ENCODE measurements at regions not wholly inside any gene's neighbourhood (a gene's known extent, or its start where the extent isn't known, plus 50 kb on each side); places are given as distances from the start of the nearest gene placed in this dataset.

DNA sequence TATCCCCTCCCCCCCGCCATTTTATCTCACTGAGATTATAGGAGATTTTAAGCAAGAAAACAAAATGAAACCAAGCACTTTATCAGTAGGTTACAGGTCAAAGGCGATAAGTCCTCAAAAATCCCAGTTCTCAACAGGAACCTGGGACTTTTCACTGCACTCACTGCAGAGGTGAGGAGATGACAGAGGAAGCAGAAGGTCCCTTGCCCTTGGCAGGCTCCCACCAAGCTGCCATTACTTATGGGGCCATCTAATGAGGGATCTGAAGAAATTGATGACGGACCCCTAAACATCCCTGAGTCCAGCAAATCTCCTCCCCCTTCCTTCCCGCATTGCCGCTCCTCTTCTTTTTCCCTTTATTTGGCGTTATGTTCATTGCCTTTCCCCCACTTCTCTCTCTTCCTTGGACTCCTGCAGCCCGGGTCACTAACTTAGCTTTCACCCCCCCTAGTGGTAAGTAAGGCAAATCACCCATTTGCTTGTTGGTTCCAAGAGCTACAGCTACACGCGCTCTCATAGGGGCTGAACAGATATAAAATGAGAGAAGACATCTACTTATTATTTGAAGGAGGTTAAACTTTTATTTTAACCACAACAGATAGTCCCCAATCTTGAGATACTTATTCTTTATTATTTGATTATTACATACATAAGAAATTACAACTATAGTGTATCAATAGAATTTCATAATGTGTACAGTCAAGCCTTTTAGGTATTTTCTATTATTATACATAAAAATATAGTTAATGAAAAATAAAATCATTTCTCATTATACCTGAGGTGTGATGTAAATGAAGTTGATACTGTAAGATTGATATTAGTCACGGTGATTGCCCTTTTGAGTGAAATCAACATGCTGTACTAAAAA lies 52.0 kb upstream of the ARGLU1 start:
- TF ChIP-seq, protein P1, sequence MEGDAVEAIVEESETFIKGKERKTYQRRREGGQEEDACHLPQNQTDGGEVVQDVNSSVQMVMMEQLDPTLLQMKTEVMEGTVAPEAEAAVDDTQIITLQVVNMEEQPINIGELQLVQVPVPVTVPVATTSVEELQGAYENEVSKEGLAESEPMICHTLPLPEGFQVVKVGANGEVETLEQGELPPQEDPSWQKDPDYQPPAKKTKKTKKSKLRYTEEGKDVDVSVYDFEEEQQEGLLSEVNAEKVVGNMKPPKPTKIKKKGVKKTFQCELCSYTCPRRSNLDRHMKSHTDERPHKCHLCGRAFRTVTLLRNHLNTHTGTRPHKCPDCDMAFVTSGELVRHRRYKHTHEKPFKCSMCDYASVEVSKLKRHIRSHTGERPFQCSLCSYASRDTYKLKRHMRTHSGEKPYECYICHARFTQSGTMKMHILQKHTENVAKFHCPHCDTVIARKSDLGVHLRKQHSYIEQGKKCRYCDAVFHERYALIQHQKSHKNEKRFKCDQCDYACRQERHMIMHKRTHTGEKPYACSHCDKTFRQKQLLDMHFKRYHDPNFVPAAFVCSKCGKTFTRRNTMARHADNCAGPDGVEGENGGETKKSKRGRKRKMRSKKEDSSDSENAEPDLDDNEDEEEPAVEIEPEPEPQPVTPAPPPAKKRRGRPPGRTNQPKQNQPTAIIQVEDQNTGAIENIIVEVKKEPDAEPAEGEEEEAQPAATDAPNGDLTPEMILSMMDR (conservative IDR thresholded peaks at IDR 0.05): peak; percentile 85
- no peak for TF ChIP-seq ZFX (IDR thresholded peaks at IDR 0.05)

All from C4-2B (cell line).